ENCODE measurements at regions not wholly inside any gene's neighbourhood (a gene's known extent, or its start where the extent isn't known, plus 50 kb on each side); places are given as distances from the start of the nearest gene placed in this dataset.

- dilution Hi-C loops (cut with MboI; ENCODE audit: extremely low pct_ligation_motif_present, low sequenced_read_pairs), result no loop called here
- Histone ChIP-seq H3K9me1 (replicated peaks; ENCODE audit: control insufficient read depth, extremely low read depth, insufficient read depth, low read length) (no peaks in the 10 kb centered on the region), H3K4me3 (replicated peaks in 1 of 3; ENCODE audit: insufficient read depth in 1 of 3, low read depth in 1 of 3, low read length in 3 of 3) (no peak overlapping the region), H3K79me2 (ENCODE audit: control insufficient read depth, insufficient read depth, low read length) (no peaks in the 10 kb centered on the region), H3K4me1 (ENCODE audit: control insufficient read depth, extremely low read depth, insufficient read depth, low read length) (no peaks in the 10 kb centered on the region), H3K27me3 (ENCODE audit: control insufficient read depth in 2 of 2, insufficient read depth in 2 of 2, low read length in 2 of 2) (no peaks in the 10 kb centered on the region), H3K9me3 (replicated peaks; ENCODE audit: control insufficient read depth, insufficient read depth, low read length) (no peaks in the 10 kb centered on the region), H3K36me3 (ENCODE audit: control insufficient read depth in 2 of 2, extremely low read depth in 1 of 2, insufficient read depth in 2 of 2, low read length in 2 of 2) (no peaks in the 10 kb centered on the region), H4K20me1 (replicated peaks; ENCODE audit: control insufficient read depth, extremely low read depth, insufficient read depth, low read length) (no peaks in the 10 kb centered on the region), H3K9ac (replicated peaks; ENCODE audit: extremely low read depth, insufficient read depth, low read length) (no peak overlapping the region), H3K27ac (ENCODE audit: insufficient read depth, low read depth, low read length) (no peak overlapping the region), H3K4me2 (ENCODE audit: insufficient read depth, low read length) (no peak overlapping the region), H2AFZ (ENCODE audit: low read depth, low read length) (no peak overlapping the region)
- POLR2A ChIA-PET, result no interaction called here
- FAIRE-seq (no peak), DNase-seq (ENCODE audit: low read depth, low spot score) (no peak)
- intact Hi-C loops (cut with micrococcal nuclease), result no loop called here
- BruUV-seq (replicated peaks), result no TSS peak
- CTCF ChIA-PET, result no interaction called here
- no peak for TF ChIP-seq JUN (IDR thresholded peaks at IDR 0.05; ENCODE audit: borderline replicate concordance, insufficient read depth, insufficient read length, low read depth)
- TF ChIP-seq POLR2A (IDR thresholded peaks at IDR 0.05; ENCODE audit: low read depth, low read length), result no peak
- TF ChIP-seq POLR2AphosphoS5 (IDR thresholded peaks at IDR 0.05; ENCODE audit: insufficient read depth, low read depth, low read length), result no peak
- TF ChIP-seq MYC (IDR thresholded peaks at IDR 0.05; ENCODE audit: low read depth, low read length), result no peak
- no peak for TF ChIP-seq CTCF (IDR thresholded peaks at IDR 0.05; ENCODE audit: extremely low read depth in 1 of 2, insufficient read depth in 1 of 2, low read depth in 1 of 2, low read length in 2 of 2)
Observed at GRCh38 chr2:192719629-192720028, 524.9 kb upstream of the TMEFF2 start.

GRCh38 chr2:192718340-192718739, 523.6 kb upstream of the TMEFF2 start:
- Histone ChIP-seq H2AFZ (ENCODE audit: low read depth, low read length) (no peak overlapping the region), H3K9me1 (replicated peaks; ENCODE audit: control insufficient read depth, extremely low read depth, insufficient read depth, low read length) (no peaks in the 10 kb centered on the region), H3K4me2 (ENCODE audit: insufficient read depth, low read length) (no peak overlapping the region), H3K9me3 (replicated peaks; ENCODE audit: control insufficient read depth, insufficient read depth, low read length) (no peaks in the 10 kb centered on the region), H3K36me3 (ENCODE audit: control insufficient read depth in 2 of 2, extremely low read depth in 1 of 2, insufficient read depth in 2 of 2, low read length in 2 of 2) (no peaks in the 10 kb centered on the region), H4K20me1 (replicated peaks; ENCODE audit: control insufficient read depth, extremely low read depth, insufficient read depth, low read length) (no peaks in the 10 kb centered on the region), H3K27ac (ENCODE audit: insufficient read depth, low read depth, low read length) (no peak overlapping the region), H3K4me1 (ENCODE audit: control insufficient read depth, extremely low read depth, insufficient read depth, low read length) (no peaks in the 10 kb centered on the region), H3K4me3 (replicated peaks in 1 of 3; ENCODE audit: insufficient read depth in 1 of 3, low read depth in 1 of 3, low read length in 3 of 3) (no peak overlapping the region), H3K79me2 (ENCODE audit: control insufficient read depth, insufficient read depth, low read length) (no peaks in the 10 kb centered on the region), H3K27me3 (ENCODE audit: control insufficient read depth in 2 of 2, insufficient read depth in 2 of 2, low read length in 2 of 2) (no peaks in the 10 kb centered on the region), H3K9ac (replicated peaks; ENCODE audit: extremely low read depth, insufficient read depth, low read length) (no peak overlapping the region)
- TF ChIP-seq POLR2AphosphoS5 (IDR thresholded peaks at IDR 0.05; ENCODE audit: insufficient read depth, low read depth, low read length) (no peak), JUN (IDR thresholded peaks at IDR 0.05; ENCODE audit: borderline replicate concordance, insufficient read depth, insufficient read length, low read depth) (no peak), POLR2A (IDR thresholded peaks at IDR 0.05; ENCODE audit: low read depth, low read length) (no peak), EZH2 (IDR thresholded peaks at IDR 0.05; ENCODE audit: borderline replicate concordance, low read depth, low read length, severe bottlenecking) (no peak), MAX (IDR thresholded peaks at IDR 0.05; ENCODE audit: insufficient read depth, insufficient read length) (no peak), FOS (IDR thresholded peaks at IDR 0.05; ENCODE audit: borderline replicate concordance, insufficient read depth, low read length) (no peak)
- BruUV-seq (replicated peaks), result no TSS peak
- ChIA-PET POLR2A (no interaction called here), CTCF (no interaction called here)
- dilution Hi-C loops (cut with MboI; ENCODE audit: extremely low pct_ligation_motif_present, low sequenced_read_pairs), result no loop called here
- DNase-seq (ENCODE audit: low read depth, low spot score) (no peak), FAIRE-seq (no peak)
- intact Hi-C loops (cut with micrococcal nuclease), result no loop called here

Measured in endothelial cell of umbilical vein (primary cell).